ENCODE measurements at regions not wholly inside any gene's neighbourhood (a gene's known extent, or its start where the extent isn't known, plus 50 kb on each side); places are given as distances from the start of the nearest gene placed in this dataset.

DNA sequence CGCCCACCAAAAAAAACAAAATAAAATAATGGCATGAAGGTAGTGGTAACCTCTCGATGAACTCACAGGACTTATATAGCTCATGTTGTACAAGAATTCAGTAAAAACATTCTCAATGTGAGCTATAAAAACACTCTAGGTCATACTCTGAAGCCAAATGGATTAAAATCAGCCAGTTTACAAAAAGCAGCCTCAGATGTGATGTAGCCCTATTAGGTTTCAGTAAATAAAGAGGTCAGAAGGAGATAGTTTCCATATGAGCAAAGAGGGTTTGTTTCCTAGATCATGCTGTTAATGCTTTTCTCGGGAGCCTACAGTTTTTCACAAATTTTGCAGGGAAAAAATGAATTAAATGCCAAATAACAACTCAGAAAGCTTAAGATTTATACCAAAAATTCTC is 319.5 kb upstream of the HSF2 start:
- in situ Hi-C loops (cut with HindIII; ENCODE audit: low sequenced_read_pairs), result no loop called here

DNA sequence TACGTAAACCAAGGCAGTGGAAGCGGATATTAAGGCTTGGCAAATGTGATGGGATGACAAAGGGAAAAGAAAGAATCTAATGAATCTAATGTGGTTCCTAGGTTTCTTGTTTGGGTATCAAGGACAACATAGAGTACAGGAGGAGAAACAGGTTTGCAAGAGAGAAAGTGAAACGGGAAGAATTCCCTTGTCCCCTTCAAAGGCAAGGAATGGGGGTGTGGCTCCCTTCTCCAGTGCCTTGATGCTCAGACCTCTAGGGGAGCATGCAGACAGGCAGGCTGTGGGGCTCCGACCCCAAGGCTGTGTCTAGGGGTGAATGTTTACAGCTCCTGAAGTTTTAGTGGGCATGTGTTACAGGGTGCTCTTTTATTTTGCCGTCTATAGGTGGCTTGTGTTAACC is 317.5 kb upstream of the HSF2 start:
- in situ Hi-C loops (cut with HindIII; ENCODE audit: low sequenced_read_pairs), result no loop called here

DNA sequence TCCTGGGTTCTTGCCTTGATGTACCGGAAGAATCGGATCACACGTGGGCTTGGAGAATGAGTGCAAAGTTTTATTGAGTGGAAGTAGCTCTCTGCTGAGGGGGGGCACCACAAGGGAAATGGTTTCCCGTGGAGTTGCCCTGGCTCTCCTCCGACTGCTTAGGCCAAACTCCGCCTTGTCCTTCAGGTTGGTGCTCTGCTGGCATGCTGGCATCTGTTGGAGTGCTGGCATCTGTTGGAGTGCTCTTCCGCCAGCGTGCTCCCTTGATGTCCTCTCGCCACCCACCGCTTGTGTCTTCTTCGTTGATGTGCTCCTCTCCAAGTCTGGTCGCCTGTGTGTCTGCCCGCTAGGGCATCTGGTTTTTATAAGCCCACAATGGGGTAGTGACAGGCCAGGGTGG is 317.1 kb upstream of the HSF2 start:
- in situ Hi-C loops (cut with HindIII; ENCODE audit: low sequenced_read_pairs), result no loop called here

DNA sequence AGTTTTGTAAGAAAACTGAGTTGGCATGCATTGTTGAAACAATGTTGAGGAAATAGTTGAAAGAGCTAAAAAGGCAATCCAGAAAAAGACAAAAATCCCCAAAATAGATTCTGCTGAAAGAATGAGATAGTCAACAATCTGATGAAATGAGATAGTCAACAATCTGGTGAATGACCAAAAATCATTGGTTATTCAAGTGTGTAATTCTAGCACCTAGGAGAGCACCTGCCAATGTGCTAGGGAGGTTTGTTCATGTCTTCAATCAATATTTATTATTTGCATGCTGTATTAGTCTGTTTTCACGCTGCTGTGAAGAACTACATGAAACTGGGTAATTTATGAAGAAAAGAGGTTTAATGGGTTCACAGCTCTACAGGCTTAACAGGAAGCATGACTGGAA is 307.1 kb upstream of the HSF2 start:
- in situ Hi-C loops (cut with HindIII; ENCODE audit: low sequenced_read_pairs), result no loop called here

DNA sequence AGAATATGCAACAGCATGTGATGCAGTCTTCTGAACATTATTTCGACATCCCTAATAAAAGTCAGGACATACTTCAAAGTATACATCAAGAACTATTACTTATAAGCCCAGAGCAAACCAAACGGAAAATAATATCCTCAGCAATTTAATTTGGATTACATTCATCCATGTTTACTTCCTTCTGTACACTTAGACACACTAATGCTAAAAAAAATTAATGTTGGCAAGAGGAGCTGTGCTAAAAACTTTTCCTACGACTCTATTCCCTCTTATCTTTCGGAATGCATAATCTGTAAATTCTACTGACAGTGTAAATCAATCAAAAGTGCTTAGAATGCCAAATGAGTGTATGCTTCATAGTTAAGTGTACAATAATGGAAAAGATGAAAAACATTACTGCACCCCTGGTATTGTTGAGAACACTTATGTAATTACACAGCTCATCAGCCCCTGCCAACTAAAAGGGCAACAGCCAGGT is 301.2 kb upstream of the HSF2 start:
- in situ Hi-C loops (cut with HindIII; ENCODE audit: low sequenced_read_pairs), result no loop called here

DNA sequence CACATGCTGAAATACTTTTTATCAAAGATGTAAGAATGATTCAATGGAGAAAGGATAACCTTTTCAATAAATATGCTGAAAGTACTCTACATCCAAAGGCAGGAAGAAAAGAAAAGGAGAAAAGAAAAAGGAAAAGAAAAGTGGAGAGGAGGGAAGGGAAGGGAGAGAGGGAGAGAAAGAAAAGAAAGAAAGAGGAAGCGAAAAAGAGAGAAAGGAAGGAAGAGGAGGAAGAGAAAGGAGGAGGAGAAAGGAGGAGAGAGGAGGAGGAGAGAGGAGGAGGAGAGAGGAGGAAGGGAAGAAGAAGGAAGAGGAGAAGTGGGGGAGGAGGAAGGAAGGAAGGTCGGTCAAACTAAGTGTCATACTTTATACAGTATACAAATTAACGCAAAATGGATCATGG is 297.4 kb upstream of the HSF2 start:
- in situ Hi-C loops (cut with HindIII; ENCODE audit: low sequenced_read_pairs), result no loop called here

DNA sequence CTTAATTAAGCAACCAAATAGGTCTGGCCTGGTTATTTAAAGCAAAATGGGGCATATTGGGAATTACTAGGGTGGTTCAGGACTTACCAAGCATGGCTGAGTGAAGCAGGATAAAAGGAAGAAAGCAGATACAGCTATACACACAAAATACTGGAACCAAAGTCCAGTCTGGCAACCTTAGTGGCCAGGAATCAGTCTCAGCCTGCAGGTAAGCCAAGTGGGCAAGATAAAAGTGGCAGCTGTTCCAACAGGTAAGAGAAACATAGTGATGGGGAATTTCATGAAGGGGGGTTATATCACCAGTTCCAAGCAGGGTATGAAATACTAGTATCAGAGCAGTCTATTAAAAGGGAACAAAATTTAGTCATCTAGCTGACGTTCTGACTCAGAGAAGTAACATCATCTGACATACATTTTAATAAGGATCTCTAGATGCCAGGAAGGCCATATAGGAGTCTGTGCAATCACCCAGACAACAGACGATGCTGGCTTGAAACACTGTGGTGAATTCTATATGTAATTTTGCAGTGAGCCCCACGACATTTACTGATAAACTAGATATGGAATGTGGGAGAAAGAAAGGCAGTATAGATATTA is 292.1 kb upstream of the HSF2 start:
- in situ Hi-C loops (cut with HindIII; ENCODE audit: low sequenced_read_pairs), result no loop called here

GRCh38 chr6:122109075-122109474 is 290.4 kb upstream of the HSF2 start:
- in situ Hi-C loops (cut with HindIII; ENCODE audit: low sequenced_read_pairs), result no loop called here

- in situ Hi-C loops (cut with HindIII; ENCODE audit: low sequenced_read_pairs), result no loop called here
Measured at GRCh38 chr6:122114717-122115116, 284.7 kb upstream of the HSF2 start.

- in situ Hi-C loops (cut with HindIII; ENCODE audit: low sequenced_read_pairs), result no loop called here
Measured at GRCh38 chr6:122116119-122116834, 283.2 kb upstream of the HSF2 start.

GRCh38 chr6:122116835-122117627 is 282.4 kb upstream of the HSF2 start:
- in situ Hi-C loops (cut with HindIII; ENCODE audit: low sequenced_read_pairs), result no loop called here

- in situ Hi-C loops (cut with HindIII; ENCODE audit: low sequenced_read_pairs), result no loop called here
Measured at GRCh38 chr6:122118945-122119506, 280.4 kb upstream of the HSF2 start.

GRCh38 chr6:122122202-122122601 is 277.2 kb upstream of the HSF2 start:
- in situ Hi-C loops (cut with HindIII; ENCODE audit: low sequenced_read_pairs), result no loop called here

DNA sequence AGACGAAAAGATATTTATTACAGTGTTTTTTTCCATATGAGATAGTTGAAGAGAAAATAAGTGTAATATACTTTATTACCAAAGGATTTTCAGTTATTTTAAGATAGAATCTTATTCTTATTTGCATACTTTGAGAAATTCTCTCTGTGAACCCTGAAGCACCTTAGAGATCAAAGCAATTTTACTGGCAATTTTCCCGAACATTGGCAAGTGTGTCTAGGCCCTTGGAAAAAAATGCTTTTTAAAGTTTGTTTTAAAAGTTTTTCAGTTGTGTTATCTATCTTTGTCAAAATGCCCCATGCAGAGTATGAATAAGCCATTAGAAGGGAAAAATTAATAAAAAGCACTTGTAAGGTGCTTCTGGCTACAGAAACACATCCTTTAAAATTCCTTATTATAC is 276.8 kb upstream of the HSF2 start:
- in situ Hi-C loops (cut with HindIII; ENCODE audit: low sequenced_read_pairs), result no loop called here

- in situ Hi-C loops (cut with HindIII; ENCODE audit: low sequenced_read_pairs), result no loop called here
Measured at GRCh38 chr6:122124908-122125307, 274.5 kb upstream of the HSF2 start.

- in situ Hi-C loops (cut with HindIII; ENCODE audit: low sequenced_read_pairs), result no loop called here
Measured at GRCh38 chr6:122126894-122127293, 272.6 kb upstream of the HSF2 start.

DNA sequence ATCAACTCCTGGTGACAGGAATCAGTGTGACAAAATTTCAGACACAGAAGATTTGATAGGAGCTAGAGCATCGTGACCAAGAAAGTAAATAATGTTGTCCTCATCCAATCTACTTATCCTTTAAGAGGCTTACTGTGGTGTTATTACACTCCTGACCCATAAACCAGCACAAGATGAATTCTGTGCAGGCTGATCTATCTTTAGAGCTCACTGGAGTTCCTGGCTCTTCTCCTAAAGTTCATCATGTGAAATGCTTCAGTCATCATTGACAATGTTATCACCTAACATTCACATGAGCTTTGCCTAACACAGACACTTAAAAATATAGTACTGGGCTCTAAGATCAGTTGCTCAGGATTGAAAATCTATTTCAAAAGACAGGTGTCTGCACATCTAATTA is 271.0 kb upstream of the HSF2 start:
- in situ Hi-C loops (cut with HindIII; ENCODE audit: low sequenced_read_pairs), result no loop called here

DNA sequence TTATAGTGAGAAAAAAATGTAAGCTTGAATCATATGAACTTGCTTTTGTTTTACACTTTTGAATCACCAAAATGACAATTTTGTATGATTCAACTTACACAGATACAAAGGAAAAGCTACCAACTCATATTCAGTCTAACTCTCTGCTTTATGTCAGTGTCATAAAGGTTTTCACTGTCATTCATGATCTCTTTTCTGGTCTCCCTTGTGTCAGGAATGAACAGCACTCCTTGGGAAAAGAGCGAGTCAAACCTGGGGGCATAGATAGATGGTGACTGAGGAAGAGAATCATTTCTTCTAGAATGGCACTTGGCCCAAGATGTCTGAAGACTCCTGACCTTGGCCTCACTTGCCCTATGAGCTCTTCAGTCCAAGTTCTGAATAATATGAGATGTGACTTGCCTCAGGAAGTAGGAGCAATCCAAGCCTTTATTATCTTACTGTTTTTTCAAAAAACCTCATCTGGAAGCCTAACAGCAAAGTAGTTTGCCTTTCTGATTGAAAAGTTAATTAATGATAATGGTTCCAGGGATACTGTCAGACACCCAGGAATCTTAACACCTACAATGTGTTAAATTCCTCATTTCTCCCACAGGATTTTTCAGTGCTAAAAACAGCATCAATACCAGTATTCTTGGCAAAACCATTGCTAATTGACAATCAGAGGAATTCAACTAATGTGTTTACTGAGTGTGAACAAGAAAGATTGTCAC is 270.0 kb upstream of the HSF2 start:
- in situ Hi-C loops (cut with HindIII; ENCODE audit: low sequenced_read_pairs), result no loop called here

GRCh38 chr6:122130026-122130348 is 269.5 kb upstream of the HSF2 start:
- in situ Hi-C loops (cut with HindIII; ENCODE audit: low sequenced_read_pairs), result no loop called here

DNA sequence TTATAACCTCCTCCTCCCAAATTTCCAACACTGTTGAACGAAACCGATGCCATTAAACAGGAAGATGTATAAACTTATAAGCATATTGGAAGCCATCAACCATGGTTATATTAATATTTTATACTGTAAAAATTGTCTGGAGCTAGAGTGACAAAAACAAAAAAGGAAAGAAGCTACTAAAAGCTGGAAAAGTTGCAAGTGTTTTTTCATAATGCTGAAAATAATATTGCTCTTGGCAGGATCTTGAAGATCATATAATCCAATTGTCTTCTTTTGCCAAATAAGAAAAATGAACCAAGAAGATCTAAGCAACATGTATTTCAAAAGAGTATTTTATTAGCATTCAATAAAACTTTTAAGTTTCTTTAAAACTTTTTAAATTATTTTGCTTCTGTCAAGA is 268.9 kb upstream of the HSF2 start:
- in situ Hi-C loops (cut with HindIII; ENCODE audit: low sequenced_read_pairs), result no loop called here

DNA sequence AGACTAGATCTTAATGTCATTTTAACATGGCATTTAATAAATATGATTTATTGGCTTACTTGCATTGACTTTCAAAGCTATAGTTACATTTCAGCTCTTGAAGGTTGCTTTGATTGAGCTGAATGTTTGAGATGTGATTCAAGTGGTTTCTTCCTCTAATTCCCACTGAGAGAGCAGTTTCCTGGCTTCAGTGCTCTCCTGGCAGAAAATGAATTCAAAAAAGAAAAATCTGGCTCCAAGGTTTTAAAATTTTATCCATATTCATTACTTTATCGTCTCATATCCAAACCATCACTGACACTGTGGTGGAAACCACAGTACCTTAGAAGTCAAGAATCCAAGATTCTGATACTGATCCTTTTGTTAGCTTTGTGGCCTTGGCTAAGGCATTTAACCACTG is 263.1 kb upstream of the HSF2 start:
- in situ Hi-C loops (cut with HindIII; ENCODE audit: low sequenced_read_pairs), result no loop called here
